HEK293T (cell line): ENCODE measurements at regions not wholly inside any gene's neighbourhood (a gene's known extent, or its start where the extent isn't known, plus 50 kb on each side); places are given as distances from the start of the nearest gene placed in this dataset.
"Not testable (repeated sequence)": the region's sequence is repeated elsewhere in the genome, so short reads cannot be mapped to it uniquely, and the experiment has no call there.

Experiments used
- CTCF ChIA-PET: fragments of 350-600 bp; formaldehyde crosslinking; extraction: SDS; loops from one replicate; lab custom pipeline; 2021; ENCODE audit warnings: antibody characterized with exemption, inconsistent platforms; lab: Yijun Ruan, JAX
- POLR2A ChIA-PET: fragments of 350-600 bp; formaldehyde crosslinking; extraction: SDS; loops from one replicate; lab custom pipeline; 2020; ENCODE audit warnings: antibody characterized with exemption, inconsistent platforms; lab: Yijun Ruan, JAX
- DNase-seq: peaks from one replicate; pipeline ENCODE4 v3.0.0; 2012; ENCODE audit warnings: mixed read lengths; ENCODE audit errors: extremely low spot score
- ARNT ChIP-seq: fragments of 450-650 bp; IDR thresholded peaks from 2 replicates; pipeline ENCODE4 v1.6.1; 2017; ENCODE audit warnings: mild to moderate bottlenecking
- BHLHE40 ChIP-seq: fragments of 450-650 bp; IDR thresholded peaks from 2 replicates; pipeline ENCODE4 v1.6.1; 2016; ENCODE audit warnings: mild to moderate bottlenecking, moderate library complexity, borderline replicate concordance
- CTBP1 ChIP-seq: fragments of 450-650 bp; IDR thresholded peaks from 2 replicates; pipeline ENCODE4 v1.6.1; 2016; ENCODE audit warnings: borderline replicate concordance
- ELF4 ChIP-seq: fragments of 450-650 bp; IDR thresholded peaks from 2 replicates; pipeline ENCODE4 v1.6.1; 2017; ENCODE audit warnings: antibody characterized with exemption
- FOXA1 ChIP-seq: fragments of 450-650 bp; IDR thresholded peaks from 2 replicates; pipeline ENCODE4 v1.6.1; 2016; ENCODE audit warnings: mild to moderate bottlenecking
- FOXK2 ChIP-seq: fragments of 450-650 bp; IDR thresholded peaks from 2 replicates; pipeline ENCODE4 v1.6.1; 2016; ENCODE audit warnings: mild to moderate bottlenecking
- FOXM1 ChIP-seq: fragments of 450-650 bp; IDR thresholded peaks from 2 replicates; pipeline ENCODE4 v1.6.1; 2017; ENCODE audit warnings: mild to moderate bottlenecking, borderline replicate concordance
- HDGF ChIP-seq: fragments of 450-650 bp; IDR thresholded peaks from 2 replicates; pipeline ENCODE4 v1.6.1; 2017; ENCODE audit warnings: antibody characterized with exemption, borderline replicate concordance
- L3MBTL2 ChIP-seq: fragments of 450-650 bp; conservative IDR thresholded peaks from 2 replicates; pipeline ENCODE4 v1.6.1; 2016; ENCODE audit warnings: mild to moderate bottlenecking
- LEF1 ChIP-seq: fragments of 450-650 bp; IDR thresholded peaks from 2 replicates; pipeline ENCODE4 v1.6.1; 2017; ENCODE audit warnings: mild to moderate bottlenecking, borderline replicate concordance
- NFRKB ChIP-seq: fragments of 450-650 bp; IDR thresholded peaks from 2 replicates; pipeline ENCODE4 v1.6.1; 2016; ENCODE audit warnings: mild to moderate bottlenecking, moderate library complexity
- SP1 ChIP-seq: fragments of 450-650 bp; IDR thresholded peaks from 2 replicates; pipeline ENCODE4 v1.6.1; 2017
- SUZ12 ChIP-seq: fragments of 450-650 bp; IDR thresholded peaks from 2 replicates; pipeline ENCODE4 v1.6.1; 2016; ENCODE audit warnings: mild to moderate bottlenecking
- TARDBP ChIP-seq: fragments of 450-650 bp; IDR thresholded peaks from 2 replicates; pipeline ENCODE4 v1.6.1; 2016
- ZNF384 ChIP-seq: fragments of 450-650 bp; IDR thresholded peaks from 2 replicates; pipeline ENCODE4 v1.6.1; 2016
- TF ChIP-seq, protein P1 (sequence below): fragments of 450-650 bp; IDR thresholded peaks from 2 replicates; pipeline ENCODE4 v1.6.1; 2016

GRCh38 chr2:51782921-51783765, 751.2 kb upstream of the NRXN1 start:
- POLR2A ChIA-PET: no interaction called here
- DNase-seq: no peak
- CTCF ChIA-PET: interaction anchor here (0.6 kb wide), 1 partner anchor 630 kb away, joined by 3 read pairs; no protein-coding TSS in a partner anchor
- TF ChIP-seq HDGF (no peak), FOXK2 (no peak), ELF4 (no peak), SP1 (no peak), LEF1 (no peak), BHLHE40 (no peak), ARNT (no peak), TARDBP (no peak), NFRKB (no peak), CTBP1 (no peak), SUZ12 (no peak), FOXA1 (no peak), L3MBTL2 (no peak), ZNF384 (no peak), FOXM1 (no peak)
- TF ChIP-seq, protein P1, sequence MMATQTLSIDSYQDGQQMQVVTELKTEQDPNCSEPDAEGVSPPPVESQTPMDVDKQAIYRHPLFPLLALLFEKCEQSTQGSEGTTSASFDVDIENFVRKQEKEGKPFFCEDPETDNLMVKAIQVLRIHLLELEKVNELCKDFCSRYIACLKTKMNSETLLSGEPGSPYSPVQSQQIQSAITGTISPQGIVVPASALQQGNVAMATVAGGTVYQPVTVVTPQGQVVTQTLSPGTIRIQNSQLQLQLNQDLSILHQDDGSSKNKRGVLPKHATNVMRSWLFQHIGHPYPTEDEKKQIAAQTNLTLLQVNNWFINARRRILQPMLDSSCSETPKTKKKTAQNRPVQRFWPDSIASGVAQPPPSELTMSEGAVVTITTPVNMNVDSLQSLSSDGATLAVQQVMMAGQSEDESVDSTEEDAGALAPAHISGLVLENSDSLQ: no peak

DNA sequence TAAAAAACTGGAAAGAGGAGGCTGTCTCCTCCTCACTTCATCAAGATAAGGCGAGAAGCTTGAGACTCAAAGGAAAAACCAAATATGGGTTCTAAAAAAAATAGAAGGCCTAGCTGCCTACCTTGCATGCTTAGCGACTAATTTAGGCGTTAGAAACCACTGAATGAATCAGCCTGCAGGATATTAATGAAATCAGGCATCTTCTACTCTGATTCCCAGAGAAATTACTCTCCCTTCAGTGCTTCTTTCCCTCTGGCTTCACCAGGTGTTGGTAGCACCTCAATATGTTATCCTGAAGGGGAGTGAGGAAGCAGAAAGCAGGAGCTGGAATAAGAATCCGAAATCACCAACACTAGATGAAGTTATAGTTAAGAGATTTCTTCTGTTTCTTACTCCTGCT, 749.8 kb upstream of the NRXN1 start:
- TF ChIP-seq ZNF384: no peak
- ChIA-PET POLR2A (no interaction called here), CTCF (no interaction called here)
- DNase-seq: no peak

GRCh38 chr2:51780353-51780752, 748.4 kb upstream of the NRXN1 start:
- CTCF ChIA-PET: no interaction called here
- TF ChIP-seq NFRKB: no peak
- TF ChIP-seq ZNF384: no peak
- no peak for TF ChIP-seq TARDBP
- no peak for TF ChIP-seq L3MBTL2
- TF ChIP-seq ELF4: no peak
- TF ChIP-seq SP1: no peak
- no peak for TF ChIP-seq BHLHE40
- TF ChIP-seq FOXM1: no peak
- no peak for TF ChIP-seq FOXK2
- no peak for TF ChIP-seq SUZ12
- TF ChIP-seq FOXA1: no peak
- TF ChIP-seq ARNT: no peak
- TF ChIP-seq, protein P1: no peak
- no peak for TF ChIP-seq HDGF
- no peak for TF ChIP-seq CTBP1
- no peak for TF ChIP-seq LEF1
- POLR2A ChIA-PET: no interaction called here

DNA sequence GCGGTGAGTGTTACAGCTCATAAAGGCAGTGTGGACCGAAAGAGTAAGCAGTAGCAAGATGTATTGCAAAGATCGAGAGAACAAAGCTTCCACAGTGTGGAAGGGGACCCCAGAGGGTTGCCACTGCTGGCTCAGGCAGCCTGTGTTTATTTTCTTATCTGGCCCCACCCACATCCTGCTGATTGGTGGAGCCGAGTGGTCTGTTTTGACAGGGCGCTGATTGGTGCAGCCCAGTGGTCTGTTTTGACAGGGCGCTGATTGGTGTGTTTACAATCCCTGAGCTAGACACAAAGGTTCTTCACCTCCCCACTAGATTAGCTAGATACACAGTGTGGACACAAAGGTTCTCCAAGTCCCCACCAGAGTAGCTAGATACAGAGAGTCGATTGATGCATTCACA, 747.8 kb upstream of the NRXN1 start:
- POLR2A ChIA-PET, DNase-seq, CTCF ChIA-PET: not testable (repeated sequence)

More at GRCh38 chr2:51780353-51780752, 748.4 kb upstream of the NRXN1 start:
- DNase-seq: no peak

DNA sequence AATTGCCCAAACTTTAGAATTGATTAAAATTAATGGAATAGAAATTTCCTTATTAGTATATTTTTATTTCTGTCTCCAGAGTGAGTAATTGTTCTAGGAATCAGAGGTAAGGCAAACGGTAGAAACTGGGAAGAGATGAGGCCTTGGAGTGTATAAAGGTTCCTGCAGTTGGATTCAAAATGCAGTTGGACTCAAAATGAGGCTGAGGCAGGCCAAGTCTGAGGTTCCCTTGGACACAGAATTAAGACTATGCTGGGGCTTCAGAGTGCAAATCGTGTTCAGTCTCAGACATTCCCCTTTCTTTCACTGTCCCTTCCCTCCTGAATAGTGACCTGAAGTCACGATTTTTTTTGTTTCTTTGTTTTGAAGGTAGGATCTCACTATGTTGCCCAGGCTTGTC, 746.9 kb upstream of the NRXN1 start:
- DNase-seq: no peak
- TF ChIP-seq L3MBTL2: no peak
- no peak for TF ChIP-seq FOXK2
- TF ChIP-seq SP1: no peak
- TF ChIP-seq ARNT: no peak
- no peak for TF ChIP-seq ELF4
- TF ChIP-seq SUZ12: no peak
- TF ChIP-seq FOXA1: no peak
- TF ChIP-seq BHLHE40: no peak
- TF ChIP-seq HDGF: no peak
- no peak for TF ChIP-seq NFRKB
- ChIA-PET CTCF (no interaction called here), POLR2A (no interaction called here)

- DNase-seq, POLR2A ChIA-PET, CTCF ChIA-PET: not testable (repeated sequence)
These were observed 742.7 kb upstream of the NRXN1 start for GRCh38 chr2:51774606-51775005.

- DNase-seq: no peak
- CTCF ChIA-PET: no interaction called here
- POLR2A ChIA-PET: no interaction called here
- TF ChIP-seq FOXK2: no peak
- TF ChIP-seq L3MBTL2: no peak
- no peak for TF ChIP-seq ZNF384
- TF ChIP-seq, protein P1: no peak
- no peak for TF ChIP-seq ARNT
- no peak for TF ChIP-seq SUZ12
- no peak for TF ChIP-seq NFRKB
- no peak for TF ChIP-seq CTBP1
These were observed 728.5 kb upstream of the NRXN1 start for GRCh38 chr2:51760441-51760840.
